NCI-H82 (cell line): ENCODE measurements at regions not wholly inside any gene's neighbourhood (a gene's known extent, or its start where the extent isn't known, plus 50 kb on each side); places are given as distances from the start of the nearest gene placed in this dataset.
A peak's percentile ranks its signal among the peaks of the same experiment; 100 is the strongest.
"Not testable (repeated sequence)": the region's sequence is repeated elsewhere in the genome, so short reads cannot be mapped to it uniquely, and the experiment has no call there.

Experiments
- DNase-seq: peaks from one replicate; lab custom pipeline; 2025; lab: John Stamatoyannopoulos, UW

GRCh38 chr14:106410229-106410628 lies 883.8 kb downstream of the TMEM121 start:
- DNase-seq = not testable (repeated sequence)

DNA sequence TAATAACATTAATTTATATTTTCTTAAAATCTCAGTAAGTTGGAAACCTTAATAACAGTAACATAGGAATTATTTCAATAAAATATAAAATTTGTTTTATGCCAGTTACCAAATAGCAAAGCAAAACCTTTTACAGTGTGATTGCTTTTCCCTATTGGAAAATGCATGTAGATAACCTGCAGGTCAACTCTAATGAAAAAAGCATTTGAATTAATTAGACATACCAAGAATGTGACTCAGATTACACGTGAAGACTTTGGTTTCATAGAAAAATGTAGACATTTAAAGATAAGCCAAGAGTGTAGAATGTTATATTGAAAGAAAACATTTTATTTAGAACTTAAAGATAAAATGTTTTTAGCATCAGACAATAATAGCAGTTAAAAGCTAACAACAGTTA lies 888.1 kb downstream of the TMEM121 start:
- DNase-seq = no peak

DNA sequence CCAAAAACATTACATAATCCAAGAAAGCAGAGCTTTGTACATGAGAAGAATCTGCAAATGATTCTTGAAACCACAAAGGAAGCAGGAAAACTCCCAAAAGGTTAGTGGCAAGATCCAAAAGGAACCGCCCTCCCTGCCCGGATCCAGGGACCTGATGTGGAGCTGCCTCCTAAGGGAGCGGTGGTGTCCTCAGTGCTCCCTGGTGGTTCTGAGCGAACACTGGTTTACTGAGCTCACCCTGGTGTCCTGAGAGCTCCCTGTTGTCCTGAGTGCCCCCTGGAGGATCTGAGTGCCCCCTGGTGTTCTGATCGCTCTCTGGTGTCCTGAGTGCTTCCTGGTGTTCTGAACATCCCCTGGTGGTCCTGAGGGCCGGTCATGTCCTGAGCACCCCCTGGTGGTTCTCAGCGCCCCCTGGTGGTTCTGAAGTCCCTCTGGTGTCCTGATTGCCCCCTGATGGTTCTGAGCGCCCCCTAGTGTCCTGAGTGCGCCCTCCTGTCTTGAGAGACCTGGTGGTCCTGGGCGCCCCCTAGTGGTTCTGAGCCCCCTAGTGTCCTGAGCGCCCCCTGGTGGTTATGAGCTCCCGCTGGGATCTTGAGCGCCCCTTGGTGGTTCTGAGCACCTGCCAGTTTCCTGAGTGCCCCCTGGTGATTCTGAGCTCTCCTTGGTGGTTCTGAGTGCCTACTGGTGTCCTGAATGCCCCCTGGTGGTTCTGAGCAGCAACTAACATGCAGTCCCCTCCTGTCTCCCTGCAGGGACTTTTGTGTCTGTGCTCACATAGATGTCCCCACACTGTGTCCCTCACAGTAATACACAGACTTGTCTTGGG lies 891.1 kb downstream of the TMEM121 start:
- peak; percentile 54 for DNase-seq

- no peak for DNase-seq
Measured at GRCh38 chr14:106419376-106419965, 893.1 kb downstream of the TMEM121 start.

GRCh38 chr14:106421431-106422033 lies 895.1 kb downstream of the TMEM121 start:
- DNase-seq = peak; percentile 38

DNA sequence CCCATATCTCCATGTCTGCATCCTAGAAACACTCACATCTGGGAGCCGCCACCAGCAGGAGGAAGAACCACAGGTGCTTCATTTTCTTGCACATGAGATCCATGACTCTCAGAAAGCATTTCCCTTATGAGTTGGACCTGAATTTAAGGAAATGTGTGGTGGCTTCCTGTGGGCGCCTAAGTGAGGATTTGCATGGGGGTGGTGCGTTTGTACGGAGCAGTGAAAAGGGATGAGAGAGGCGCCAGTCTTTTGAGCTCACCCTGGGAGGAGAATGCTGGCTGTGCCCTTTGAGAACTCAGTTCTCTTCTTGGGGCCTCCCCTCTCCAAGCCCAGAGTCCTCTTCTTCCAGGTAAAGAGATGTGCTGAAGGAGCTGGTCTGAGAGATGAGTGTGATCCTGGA lies 895.7 kb downstream of the TMEM121 start:
- DNase-seq = no peak

GRCh38 chr14:106425150-106425549 lies 898.8 kb downstream of the TMEM121 start:
- not testable (repeated sequence) for DNase-seq

DNA sequence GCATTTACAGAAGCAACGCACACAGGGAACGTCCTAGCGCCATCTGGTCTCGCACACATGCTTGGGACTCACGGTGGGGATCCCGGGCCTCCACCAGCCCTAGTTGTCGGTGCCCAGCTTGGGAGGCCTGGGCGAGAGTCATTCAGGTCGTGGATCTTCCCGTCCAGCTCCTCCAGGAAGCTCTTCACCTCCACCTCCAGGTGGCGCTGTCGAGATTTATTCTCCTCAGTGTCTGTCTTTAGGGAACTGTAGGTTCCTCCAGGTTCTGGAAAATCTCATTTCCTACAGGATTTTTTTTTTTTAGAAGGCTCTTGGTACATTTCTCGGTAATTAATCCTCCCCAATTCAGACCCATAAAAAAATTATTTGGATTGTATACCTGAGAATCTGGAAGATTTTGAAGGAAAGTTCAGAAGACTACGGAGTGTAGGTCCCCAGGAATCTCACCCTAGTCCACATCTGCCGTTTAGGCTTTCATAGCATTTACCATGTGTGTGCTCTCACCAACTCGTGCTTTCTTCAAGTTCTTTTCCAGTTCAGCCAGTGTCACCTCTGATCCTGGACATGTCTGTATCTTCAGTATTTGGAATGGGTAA lies 910.0 kb downstream of the TMEM121 start:
- DNase-seq = peak; percentile 40

DNA sequence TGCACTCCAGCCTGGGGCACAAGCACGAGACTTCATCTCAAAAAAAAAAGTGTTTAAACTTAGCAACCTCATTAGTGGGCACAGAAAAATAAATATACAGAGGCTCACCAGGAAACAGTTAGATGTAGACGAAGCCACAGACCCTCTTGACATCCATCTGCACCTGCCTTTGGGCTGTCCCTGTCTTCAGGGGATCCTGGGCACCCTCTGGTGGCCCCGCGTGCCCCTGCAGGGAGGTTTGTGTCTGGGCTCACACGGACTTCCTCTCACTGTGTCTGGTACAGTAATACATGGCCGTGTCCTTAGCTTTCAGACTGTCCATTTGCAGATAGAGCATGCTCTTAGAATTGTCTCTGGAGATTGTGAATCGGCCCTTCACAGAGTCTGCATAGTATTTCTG lies 916.5 kb downstream of the TMEM121 start:
- peak; percentile 0 for DNase-seq

- DNase-seq = no peak
Measured at GRCh38 chr14:106455026-106455425, 928.6 kb downstream of the TMEM121 start.

GRCh38 chr14:106459971-106460730 lies 933.8 kb downstream of the TMEM121 start:
- peak; percentile 32 for DNase-seq

GRCh38 chr14:106460916-106461315 lies 934.5 kb downstream of the TMEM121 start:
- DNase-seq = no peak

DNA sequence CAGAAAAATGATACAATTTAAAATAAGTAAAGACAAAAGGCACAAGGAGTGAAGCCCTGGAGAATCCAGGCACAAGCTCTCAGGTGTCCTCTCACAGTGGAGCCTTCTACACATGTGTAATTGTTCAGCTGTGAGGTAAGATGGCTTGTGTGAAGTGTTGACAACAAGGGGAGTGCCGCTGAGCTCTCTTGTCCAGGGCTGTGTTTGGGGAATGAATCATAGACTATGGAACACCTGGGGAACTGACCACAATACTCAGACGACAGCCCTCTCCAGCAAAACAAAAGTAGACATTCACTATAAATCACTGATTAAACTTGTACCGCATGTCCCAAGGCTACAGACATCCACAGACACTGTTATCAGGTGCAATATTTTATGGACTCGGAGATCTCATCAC lies 940.1 kb downstream of the TMEM121 start:
- DNase-seq = not testable (repeated sequence)

DNA sequence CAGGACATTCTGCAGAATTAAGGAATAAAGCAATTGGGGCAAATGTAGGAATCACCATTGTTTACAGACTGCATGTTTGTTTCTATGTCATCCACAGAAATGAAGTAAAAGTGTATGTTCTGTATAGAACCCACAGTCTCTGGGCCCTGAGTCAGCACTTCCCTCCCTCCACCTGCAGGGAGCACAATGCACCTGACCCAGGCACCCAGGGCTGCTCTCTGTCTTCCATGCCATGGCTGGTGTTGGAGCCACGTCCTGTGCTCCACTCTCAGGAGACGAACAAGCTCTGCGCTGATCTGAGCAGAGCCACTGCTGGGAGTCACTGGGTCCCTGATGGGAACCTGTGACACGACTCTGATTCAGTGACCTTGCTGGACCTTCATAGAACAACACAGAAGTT lies 942.5 kb downstream of the TMEM121 start:
- DNase-seq = not testable (repeated sequence)

- DNase-seq = not testable (repeated sequence)
Measured at GRCh38 chr14:106470028-106470427, 943.6 kb downstream of the TMEM121 start.

DNA sequence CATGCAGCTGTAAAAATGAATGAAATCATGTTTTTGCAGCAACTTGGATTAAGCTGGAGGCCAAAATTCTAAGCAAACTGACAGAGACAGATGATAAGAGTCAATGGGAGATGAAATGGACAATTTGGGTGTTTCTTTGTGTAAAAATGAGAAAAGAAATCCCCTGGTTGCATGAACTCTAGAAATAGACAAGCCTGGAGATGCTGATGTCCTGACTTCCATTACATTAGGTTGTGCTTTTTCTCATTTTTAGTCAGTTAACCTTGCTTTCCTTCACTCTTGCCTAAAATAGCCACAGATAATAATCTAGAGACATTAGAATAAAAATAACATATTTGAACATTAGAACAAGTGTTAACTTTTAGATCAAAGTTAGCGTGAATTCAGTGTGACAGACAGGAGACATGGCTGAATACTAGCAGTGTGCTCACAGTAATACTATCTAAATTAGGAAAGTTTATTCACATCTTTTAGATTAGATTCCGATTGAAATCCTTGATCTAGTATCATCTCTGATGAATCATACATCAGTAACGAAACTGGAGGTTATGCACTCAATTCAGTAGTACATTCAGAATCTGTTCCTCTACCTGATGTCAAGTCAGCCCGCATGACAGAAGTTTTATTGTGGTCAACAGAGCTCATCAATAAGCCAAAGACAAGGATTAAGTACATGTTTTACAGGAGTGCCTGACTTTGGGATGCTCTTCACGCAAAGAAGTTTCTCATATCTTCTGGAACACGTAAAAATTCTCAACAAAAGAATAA lies 948.1 kb downstream of the TMEM121 start:
- not testable (repeated sequence) for DNase-seq

- not testable (repeated sequence) for DNase-seq
Measured at GRCh38 chr14:106475214-106475613, 948.8 kb downstream of the TMEM121 start.

- not testable (repeated sequence) for DNase-seq
Measured at GRCh38 chr14:106477600-106477999, 951.2 kb downstream of the TMEM121 start.

DNA sequence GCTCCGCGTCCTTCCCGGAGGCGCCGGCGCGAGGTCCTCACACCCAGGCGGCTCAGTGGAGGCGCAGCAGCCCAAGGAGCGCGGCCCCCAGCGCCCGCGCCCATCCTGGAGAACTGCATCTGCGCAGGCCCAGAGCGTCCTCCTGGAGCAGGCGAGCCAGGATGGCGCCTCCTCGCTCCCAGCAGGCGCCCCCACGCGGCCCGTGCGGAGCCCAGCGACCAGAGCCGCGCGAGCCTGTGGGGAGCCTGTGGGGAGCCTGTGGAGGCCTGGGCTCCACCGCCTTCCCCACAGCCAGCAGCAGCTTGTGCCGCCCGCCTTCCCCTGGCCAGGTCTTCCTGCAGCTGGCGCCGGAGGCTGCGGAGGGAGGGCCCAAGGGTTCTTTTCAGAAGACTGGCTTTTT lies 953.9 kb downstream of the TMEM121 start:
- not testable (repeated sequence) for DNase-seq

DNA sequence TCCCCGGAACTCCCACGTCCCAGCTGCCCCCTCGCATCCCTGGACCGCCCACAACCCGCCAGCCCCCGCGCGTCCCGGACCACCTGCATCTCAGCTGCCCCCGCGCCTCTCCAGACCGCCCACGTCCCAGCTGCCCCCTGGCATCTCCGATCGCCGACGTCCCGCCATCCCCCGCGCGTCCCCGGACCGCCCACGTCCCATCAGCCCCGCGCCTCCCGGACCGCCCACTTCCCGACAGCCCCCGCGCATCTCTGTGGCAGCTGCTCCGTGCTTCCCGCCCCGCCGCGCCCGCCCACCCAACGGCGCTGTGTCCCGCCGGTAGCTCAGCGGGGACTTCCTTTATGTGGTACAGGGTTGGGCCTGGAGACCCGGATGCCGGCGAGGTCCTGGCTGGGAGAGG lies 955.8 kb downstream of the TMEM121 start:
- DNase-seq = not testable (repeated sequence)

DNA sequence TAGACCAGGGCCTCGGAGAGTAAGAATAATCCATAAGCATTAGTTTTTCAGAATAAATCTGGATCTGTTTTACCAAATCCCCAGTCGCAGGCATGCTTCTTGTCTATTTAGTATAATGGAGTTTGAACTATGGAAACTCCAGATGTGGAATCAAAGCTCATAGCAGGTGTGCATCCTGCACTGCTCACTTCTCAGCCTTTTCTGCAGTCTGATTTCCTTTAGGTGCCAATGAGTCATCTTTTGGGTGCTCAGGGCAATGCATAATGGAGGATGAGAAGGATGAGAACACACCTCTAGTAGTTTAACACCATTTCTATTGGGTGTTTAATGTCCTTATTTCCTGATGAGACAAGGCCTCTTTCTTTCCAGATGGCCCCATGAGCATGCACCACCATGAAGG lies 961.2 kb downstream of the TMEM121 start:
- no peak for DNase-seq
